SK-N-MC (cell line): ENCODE measurements at regions not wholly inside any gene's neighbourhood (a gene's known extent, or its start where the extent isn't known, plus 50 kb on each side); places are given as distances from the start of the nearest gene placed in this dataset.

ENCODE experiments used
- EZH2 ChIP-seq: fragments of 200-600 bp; sonication (generic); IDR thresholded peaks from one replicate; pipeline ENCODE4 v1.6.1; 2017; ENCODE audit warnings: antibody characterized with exemption
- FOXP2 ChIP-seq: optimal IDR thresholded peaks from 2 replicates; pipeline ENCODE3; 2011; ENCODE audit warnings: mild to moderate bottlenecking, moderate library complexity; ENCODE audit not compliant: insufficient read depth; ENCODE audit errors: extremely low read length, control extremely low read depth
- POLR2AphosphoS5 ChIP-seq: IDR thresholded peaks from 2 replicates; pipeline ENCODE4 v1.6.1; 2012; ENCODE audit warnings: mild to moderate bottlenecking, low read depth, low read length, borderline replicate concordance

- no peak for TF ChIP-seq EZH2
- no peak for TF ChIP-seq POLR2AphosphoS5
- TF ChIP-seq FOXP2 = no peak
Observed at GRCh38 chr2:188713961-188714360, 260.2 kb upstream of the COL3A1 start.
